HG02623 (cell line): ENCODE measurements at regions not wholly inside any gene's neighbourhood (a gene's known extent, or its start where the extent isn't known, plus 50 kb on each side); places are given as distances from the start of the nearest gene placed in this dataset.

Source experiments
- ATAC-seq: cut with Tn5 transposase; IDR thresholded peaks from one replicate; pipeline ENCODE4 v1.9.1; 2021; ENCODE audit warnings: moderate library complexity; ENCODE audit not compliant: unreplicated experiment

- ATAC-seq: no peak
Measured at GRCh38 chr5:111914966-111915636, 158.1 kb upstream of the NREP start.

- no peak for ATAC-seq
Measured at GRCh38 chr5:111902436-111902835, 145.4 kb upstream of the NREP start.

GRCh38 chr5:111901296-111901695 lies 144.3 kb upstream of the NREP start:
- no peak for ATAC-seq

GRCh38 chr5:111892949-111893348 lies 136.0 kb upstream of the NREP start:
- no peak for ATAC-seq

- ATAC-seq: no peak
Measured at GRCh38 chr5:111887706-111888105, 130.7 kb upstream of the NREP start.

GRCh38 chr5:111869681-111870080 lies 112.7 kb upstream of the NREP start:
- no peak for ATAC-seq

- no peak for ATAC-seq
Measured at GRCh38 chr5:111865356-111865755, 108.4 kb upstream of the NREP start.

GRCh38 chr5:111863801-111864200 lies 106.8 kb upstream of the NREP start:
- no peak for ATAC-seq

GRCh38 chr5:111859533-111860270 lies 102.7 kb upstream of the NREP start:
- no peak for ATAC-seq

- ATAC-seq: no peak
Measured at GRCh38 chr5:111859031-111859430, 102.0 kb upstream of the NREP start.

GRCh38 chr5:111857623-111858022 lies 100.6 kb upstream of the NREP start:
- ATAC-seq: no peak

GRCh38 chr5:111856876-111857466 lies 100.0 kb upstream of the NREP start:
- ATAC-seq: no peak

GRCh38 chr5:111855356-111855755 lies 98.4 kb upstream of the NREP start:
- no peak for ATAC-seq

GRCh38 chr5:111854186-111854585 lies 97.2 kb upstream of the NREP start:
- no peak for ATAC-seq

GRCh38 chr5:111853748-111854147 lies 96.8 kb upstream of the NREP start:
- ATAC-seq: no peak

- ATAC-seq: no peak
Measured at GRCh38 chr5:111851631-111852548, 94.9 kb upstream of the NREP start.

GRCh38 chr5:111848476-111848875 lies 91.5 kb upstream of the NREP start:
- no peak for ATAC-seq

- ATAC-seq: no peak
Measured at GRCh38 chr5:111847052-111847925, 90.3 kb upstream of the NREP start.

GRCh38 chr5:111840036-111840674 lies 83.2 kb upstream of the NREP start:
- no peak for ATAC-seq

GRCh38 chr5:111839438-111839837 lies 82.4 kb upstream of the NREP start:
- ATAC-seq: no peak
